ENCODE measurements at regions not wholly inside any gene's neighbourhood (a gene's known extent, or its start where the extent isn't known, plus 50 kb on each side); places are given as distances from the start of the nearest gene placed in this dataset.
"Not testable (repeated sequence)": the region's sequence is repeated elsewhere in the genome, so short reads cannot be mapped to it uniquely, and the experiment has no call there.

GRCh38 chr6:140711019-140711613 lies 1336.7 kb upstream of the CITED2 start:
- Mint-ChIP-seq H3K4me3 (ENCODE audit: unreplicated experiment) (no peak overlapping the region), H3K27me3 (ENCODE audit: unreplicated experiment) (no peaks in the 10 kb centered on the region), H3K27ac (ENCODE audit: unreplicated experiment) (no peak overlapping the region), H3K9me3 (ENCODE audit: unreplicated experiment) (peaks cover 11% of the 10 kb centered on the region), H3K4me1 (ENCODE audit: unreplicated experiment) (peaks cover 12% of the 10 kb centered on the region), H3K36me3 (ENCODE audit: unreplicated experiment) (peaks cover 7% of the 10 kb centered on the region)
- no peak for TF ChIP-seq CTCF (IDR thresholded peaks at IDR 0.05)
- no peak for DNase-seq (ENCODE audit: extremely low spot score, unreplicated experiment)

DNA sequence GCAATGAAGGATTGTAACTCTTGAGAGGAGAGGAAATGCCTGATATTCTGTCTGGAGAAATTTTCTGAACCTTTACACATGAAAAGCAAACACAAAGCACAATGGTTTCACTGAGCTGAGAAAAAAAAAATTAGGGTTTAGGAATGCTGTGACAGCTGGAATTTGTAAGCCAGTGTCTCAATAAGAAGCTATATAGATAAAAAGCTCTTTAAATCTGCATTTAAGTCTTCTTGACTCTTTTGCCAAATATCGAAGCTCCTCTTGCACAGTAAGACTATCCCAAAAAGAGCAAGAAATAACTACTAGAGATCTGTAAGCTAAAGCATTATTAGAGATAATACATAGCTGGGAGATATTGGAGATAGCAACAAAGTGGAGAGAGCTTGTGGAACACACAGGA lies 1334.0 kb upstream of the CITED2 start:
- TF ChIP-seq CTCF (IDR thresholded peaks at IDR 0.05) = no peak
- Mint-ChIP-seq H3K4me1 (ENCODE audit: unreplicated experiment) (peaks cover 12% of the 10 kb centered on the region), H3K9me3 (ENCODE audit: unreplicated experiment) (peaks cover 10% of the 10 kb centered on the region), H3K36me3 (ENCODE audit: unreplicated experiment) (peaks cover 6% of the 10 kb centered on the region), H3K4me3 (ENCODE audit: unreplicated experiment) (no peak overlapping the region), H3K27ac (ENCODE audit: unreplicated experiment) (peak overlapping the region; percentile 74), H3K27me3 (ENCODE audit: unreplicated experiment) (no peaks in the 10 kb centered on the region)
- DNase-seq (ENCODE audit: extremely low spot score, unreplicated experiment) = no peak

- Mint-ChIP-seq H3K9me3 (ENCODE audit: unreplicated experiment) (peaks cover 14% of the 10 kb centered on the region), H3K4me1 (ENCODE audit: unreplicated experiment) (peaks cover 11% of the 10 kb centered on the region)
- not testable (repeated sequence) for H3K27me3 Mint-ChIP-seq (ENCODE audit: unreplicated experiment); H3K4me3 Mint-ChIP-seq (ENCODE audit: unreplicated experiment); H3K36me3 Mint-ChIP-seq (ENCODE audit: unreplicated experiment); H3K27ac Mint-ChIP-seq (ENCODE audit: unreplicated experiment); DNase-seq (ENCODE audit: extremely low spot score, unreplicated experiment)
These were observed 1329.6 kb upstream of the CITED2 start for GRCh38 chr6:140704008-140704407.

DNA sequence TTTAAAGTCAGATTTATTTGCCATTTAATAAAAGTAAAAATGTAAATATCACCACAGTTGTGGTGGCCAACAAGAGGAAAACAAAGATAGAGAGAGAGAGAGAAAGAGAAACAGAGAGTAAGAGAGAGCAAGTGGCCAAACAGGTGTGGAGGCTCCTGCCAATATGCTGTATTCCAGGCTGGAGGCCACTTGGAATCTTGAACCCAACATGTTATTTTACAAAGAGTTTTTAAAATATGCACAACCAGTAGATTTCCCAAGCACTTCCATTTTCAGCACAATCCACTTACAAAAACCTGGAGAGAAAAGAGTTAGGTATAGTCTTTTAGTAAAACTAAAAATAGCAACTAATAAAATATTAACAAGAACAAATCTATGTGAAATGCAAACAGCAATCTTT lies 1323.1 kb upstream of the CITED2 start:
- peaks cover 3% of the 10 kb centered on the region for H3K36me3 Mint-ChIP-seq (ENCODE audit: unreplicated experiment)

DNA sequence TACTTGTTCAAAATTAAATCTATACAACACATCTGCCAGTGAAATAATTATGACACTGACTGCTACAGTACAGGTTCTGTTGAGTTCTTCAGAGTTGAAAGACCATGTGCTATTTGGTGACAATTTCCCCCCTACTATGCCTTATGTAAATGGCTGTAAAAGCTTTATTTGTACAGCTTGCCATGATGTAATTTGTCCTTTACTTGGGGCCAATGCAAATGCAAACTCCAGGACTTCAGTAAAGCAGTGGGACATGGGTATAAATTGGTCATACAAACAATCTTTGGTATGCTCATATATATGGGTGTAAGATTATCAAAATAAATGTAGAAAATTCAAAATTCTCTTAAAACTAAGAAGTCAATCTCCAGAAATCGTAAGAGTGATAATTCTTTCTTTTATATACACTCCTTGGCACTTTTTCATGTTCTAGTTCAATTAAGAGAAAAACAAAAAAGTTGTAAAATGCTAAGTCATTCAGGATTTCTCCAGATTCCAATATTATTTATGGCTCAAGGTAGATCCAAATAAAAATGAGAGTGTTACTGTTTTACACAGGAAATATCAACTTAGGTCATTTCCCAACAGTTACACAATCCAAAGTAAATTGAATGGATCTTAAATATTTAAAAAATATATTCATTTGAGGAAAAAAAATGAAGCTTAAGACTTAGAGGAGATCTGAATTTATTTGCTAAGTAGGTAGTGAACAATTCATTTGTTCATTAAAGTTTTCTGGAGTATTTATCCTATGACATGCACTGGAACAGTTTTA lies 1310.5 kb upstream of the CITED2 start:
- H3K27me3 Mint-ChIP-seq (ENCODE audit: unreplicated experiment) = no peaks in the 10 kb centered on the region
- no peak for TF ChIP-seq CTCF (IDR thresholded peaks at IDR 0.05)
- DNase-seq (ENCODE audit: extremely low spot score, unreplicated experiment) = no peak
- H3K27ac Mint-ChIP-seq (ENCODE audit: unreplicated experiment) = peak overlapping the region; percentile 47
- H3K4me3 Mint-ChIP-seq (ENCODE audit: unreplicated experiment) = no peak overlapping the region
- H3K9me3 Mint-ChIP-seq (ENCODE audit: unreplicated experiment) = no peaks in the 10 kb centered on the region
- no peaks in the 10 kb centered on the region for H3K36me3 Mint-ChIP-seq (ENCODE audit: unreplicated experiment)
- H3K4me1 Mint-ChIP-seq (ENCODE audit: unreplicated experiment) = peaks cover 5% of the 10 kb centered on the region

More for the DNA sequence above, 1323.1 kb upstream of the CITED2 start:
- TF ChIP-seq CTCF (IDR thresholded peaks at IDR 0.05) = no peak
- no peaks in the 10 kb centered on the region for H3K27me3 Mint-ChIP-seq (ENCODE audit: unreplicated experiment)
- peaks cover 16% of the 10 kb centered on the region for H3K9me3 Mint-ChIP-seq (ENCODE audit: unreplicated experiment)
- no peak overlapping the region for H3K4me3 Mint-ChIP-seq (ENCODE audit: unreplicated experiment)
- no peak overlapping the region for H3K27ac Mint-ChIP-seq (ENCODE audit: unreplicated experiment)
- H3K4me1 Mint-ChIP-seq (ENCODE audit: unreplicated experiment) = peaks cover 2% of the 10 kb centered on the region
- no peak for DNase-seq (ENCODE audit: extremely low spot score, unreplicated experiment)

Measured in osteocyte (in vitro differentiated cells).